Fibroblast of villous mesenchyme (primary cell): ENCODE measurements at regions not wholly inside any gene's neighbourhood (a gene's known extent, or its start where the extent isn't known, plus 50 kb on each side); places are given as distances from the start of the nearest gene placed in this dataset.
A peak's percentile ranks its signal among the peaks of the same experiment; 100 is the strongest.
"Not testable (repeated sequence)": the region's sequence is repeated elsewhere in the genome, so short reads cannot be mapped to it uniquely, and the experiment has no call there.

Experiments used
- DNase-seq: peaks from one replicate; pipeline ENCODE4 v3.0.0-alpha.2; 2010; ENCODE audit warnings: low read depth
- H3K4me3 ChIP-seq: 2 replicates; pipeline ENCODE4 v1.5.1; 2011; ENCODE audit warnings: low read depth, mild to moderate bottlenecking, low read length
- CTCF ChIP-seq: IDR thresholded peaks from 2 replicates; pipeline ENCODE4 v1.5.1; 2012; ENCODE audit warnings: low read depth, mild to moderate bottlenecking, low read length; ENCODE audit not compliant: insufficient read depth

- TF ChIP-seq CTCF = no peak
- H3K4me3 ChIP-seq = no peak overlapping the region
- no peak for DNase-seq
Observed at GRCh38 chr17:34012709-34013375, 242.2 kb upstream of the CCL2 start.

GRCh38 chr17:34015253-34015652 lies 239.8 kb upstream of the CCL2 start:
- TF ChIP-seq CTCF = no peak
- no peak overlapping the region for H3K4me3 ChIP-seq
- no peak for DNase-seq

GRCh38 chr17:34024386-34024785 lies 230.7 kb upstream of the CCL2 start:
- no peak overlapping the region for H3K4me3 ChIP-seq
- no peak for DNase-seq
- no peak for TF ChIP-seq CTCF

DNA sequence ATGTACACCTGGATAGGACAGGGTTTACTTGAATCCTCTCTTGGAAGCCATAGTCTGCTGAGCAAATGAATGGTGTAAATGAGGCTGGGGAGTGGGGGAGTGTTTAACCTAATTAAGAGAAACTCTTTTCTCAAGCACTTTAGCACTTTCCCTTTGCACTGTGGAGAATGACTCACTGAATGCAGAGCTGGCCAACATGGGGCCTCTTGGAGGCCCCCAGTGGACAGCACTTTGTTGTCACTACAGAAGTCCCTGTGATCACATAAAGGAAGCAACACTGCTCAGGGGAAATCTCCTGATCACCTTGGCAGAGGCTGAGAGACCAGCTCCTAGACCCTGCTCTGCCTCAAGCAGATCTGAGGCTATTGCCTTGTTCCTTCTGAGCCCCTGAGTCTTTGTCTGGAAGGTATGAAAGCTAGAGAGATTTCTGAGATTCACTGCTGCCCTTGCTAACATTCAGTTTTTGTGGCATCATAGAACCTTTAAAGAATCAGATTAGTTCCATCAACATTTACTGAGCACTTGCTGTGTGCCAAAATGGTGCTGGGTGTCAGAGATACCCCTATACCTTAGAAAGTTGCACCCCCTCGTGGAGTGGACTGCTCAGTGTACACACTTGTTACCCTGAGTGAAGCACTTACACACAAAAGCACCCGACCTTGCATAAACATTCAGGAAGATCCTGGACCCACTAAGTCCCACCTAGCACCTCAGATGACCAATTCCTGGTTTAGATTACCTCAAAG lies 230.1 kb upstream of the CCL2 start:
- no peak for DNase-seq

GRCh38 chr17:34030601-34031000 lies 224.5 kb upstream of the CCL2 start:
- not testable (repeated sequence) for H3K4me3 ChIP-seq, DNase-seq

More for the DNA sequence above, 230.1 kb upstream of the CCL2 start:
- no peak overlapping the region for H3K4me3 ChIP-seq
- TF ChIP-seq CTCF = no peak

DNA sequence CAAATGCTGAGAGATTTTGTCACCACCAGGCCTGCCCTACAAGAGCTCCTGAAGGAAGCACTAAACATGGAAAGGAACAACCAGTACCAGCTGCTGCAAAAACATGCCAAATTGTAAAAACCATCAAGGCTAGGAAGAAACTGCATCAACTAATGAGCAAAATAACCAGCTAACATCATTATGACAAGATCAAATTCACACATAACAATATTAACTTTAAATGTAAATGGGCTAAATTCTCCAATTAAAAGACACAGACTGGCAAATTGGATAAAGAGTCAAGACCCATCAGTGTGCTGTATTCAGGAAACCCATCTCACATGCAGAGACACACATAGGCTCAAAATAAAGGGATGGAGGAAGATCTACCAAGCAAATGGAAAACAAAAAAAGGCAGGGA lies 222.8 kb upstream of the CCL2 start:
- not testable (repeated sequence) for H3K4me3 ChIP-seq

DNA sequence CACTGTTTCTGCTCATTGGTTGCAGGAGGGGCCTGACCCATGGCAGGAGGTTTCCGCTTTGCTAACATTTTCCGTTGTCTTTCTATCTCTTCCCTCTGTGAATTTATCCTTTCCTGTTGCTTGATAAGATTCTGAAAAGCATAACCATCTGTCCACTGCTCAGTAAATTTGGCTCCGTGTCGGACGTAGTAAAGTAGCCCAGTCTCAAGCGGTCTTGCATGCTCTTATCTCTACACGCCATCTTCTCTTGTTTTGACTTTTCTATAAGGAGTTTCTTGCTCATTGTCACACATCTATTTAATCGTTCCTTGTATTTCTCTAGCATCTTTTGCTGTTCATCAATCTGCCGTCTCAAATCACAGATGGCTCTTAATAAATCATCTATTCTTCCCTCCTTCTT lies 216.3 kb upstream of the CCL2 start:
- H3K4me3 ChIP-seq, DNase-seq: not testable (repeated sequence)

More for the DNA sequence above, 222.8 kb upstream of the CCL2 start:
- not testable (repeated sequence) for DNase-seq

DNA sequence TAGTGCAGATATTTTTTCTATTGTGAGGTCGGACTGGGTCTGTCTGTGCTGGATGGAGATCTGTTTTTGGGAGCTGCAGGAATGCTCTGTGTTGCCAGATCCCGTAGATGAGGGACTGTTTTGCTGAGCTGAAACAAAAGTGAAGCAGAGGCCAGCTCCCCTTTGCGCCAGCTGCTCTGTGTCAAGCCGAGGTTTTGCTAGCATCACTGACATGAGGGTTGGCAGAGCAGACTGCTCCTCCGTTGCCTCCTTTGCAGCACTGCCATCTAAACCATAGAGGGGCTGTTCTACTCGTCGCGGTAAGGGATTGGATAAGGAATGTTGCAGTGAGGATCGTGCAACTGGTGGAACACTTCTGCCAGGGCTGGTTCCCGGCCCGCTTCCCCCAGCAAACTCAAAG lies 215.9 kb upstream of the CCL2 start:
- DNase-seq = not testable (repeated sequence)

DNA sequence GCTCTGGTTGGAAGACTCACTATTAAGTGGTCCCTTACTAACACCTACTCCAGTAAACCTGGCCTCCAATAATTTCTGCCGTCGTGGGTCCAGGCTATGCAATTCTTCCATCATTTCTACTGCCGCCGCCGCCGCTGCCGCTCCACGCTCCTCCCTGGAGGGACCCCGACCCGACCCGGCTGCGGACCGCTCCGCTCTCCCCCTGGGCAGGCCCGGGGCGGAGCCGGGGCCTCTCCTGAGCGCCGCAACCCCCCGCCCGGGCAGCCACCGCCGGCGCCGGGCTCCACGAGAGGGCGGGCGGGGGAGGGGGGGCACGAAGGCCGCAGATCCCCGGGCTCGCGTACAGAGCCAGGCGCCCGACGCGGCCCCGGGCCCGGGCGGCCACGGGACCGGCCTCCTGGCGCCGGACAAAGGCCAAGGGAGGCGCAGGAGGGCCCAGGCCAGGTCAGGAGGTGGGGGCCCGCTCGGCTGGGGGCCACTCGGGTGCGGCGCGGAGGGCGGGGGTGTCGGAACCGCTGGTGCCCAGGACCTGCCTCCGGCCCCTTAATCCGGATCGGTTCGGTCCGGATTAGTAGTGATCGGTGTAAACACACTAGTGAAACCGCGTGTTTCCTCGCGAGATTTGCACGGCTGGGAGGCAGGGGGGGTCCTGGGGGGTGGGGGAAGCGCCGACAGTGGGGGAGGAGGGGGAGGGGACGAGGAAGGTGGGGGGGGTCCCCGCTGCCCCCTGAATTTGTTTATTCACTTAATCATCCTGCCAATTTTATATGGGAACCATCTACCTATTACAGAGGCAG lies 215.1 kb upstream of the CCL2 start:
- H3K4me3 ChIP-seq = not testable (repeated sequence)
- DNase-seq = peak; percentile 4

More for the DNA sequence above, 215.9 kb upstream of the CCL2 start:
- H3K4me3 ChIP-seq = not testable (repeated sequence)
